ENCODE measurements at regions not wholly inside any gene's neighbourhood (a gene's known extent, or its start where the extent isn't known, plus 50 kb on each side); places are given as distances from the start of the nearest gene placed in this dataset.

GRCh38 chr1:60906039-60906438 is 176.3 kb upstream of the NFIA start:
- Histone ChIP-seq H3K27ac (ENCODE audit: low read depth, low read length, poor library complexity, severe bottlenecking) (no peak overlapping the region), H3K4me3 (ENCODE audit: low read depth, low read length, poor library complexity, severe bottlenecking) (no peak overlapping the region), H3K4me1 (ENCODE audit: insufficient read depth, low read length, poor library complexity, severe bottlenecking) (no peaks in the 10 kb centered on the region), H3K9me3 (ENCODE audit: low read length) (no peaks in the 10 kb centered on the region), H3K4me2 (ENCODE audit: low read length) (no peak overlapping the region), H4K20me1 (ENCODE audit: insufficient read depth, low read length) (no peaks in the 10 kb centered on the region), H3K36me3 (ENCODE audit: insufficient read depth, low read length) (no peaks in the 10 kb centered on the region), H2AFZ (ENCODE audit: low read length) (no peak overlapping the region), H3K79me2 (ENCODE audit: insufficient read depth, low read depth, low read length) (no peaks in the 10 kb centered on the region), H3K9me2 (ENCODE audit: insufficient read depth, low read length) (no peaks in the 10 kb centered on the region)
- intact Hi-C loops (cut with micrococcal nuclease; ENCODE audit: unreplicated experiment): no loop called here
- ChIA-PET CTCF (ENCODE audit: unreplicated experiment) (no interaction called here), POLR2A (interaction anchor here (0.7 kb wide), 2 partner anchors 27 to 71 kb away, joined by 3 to 6 read pairs; no protein-coding TSS in a partner anchor)
- BruUV-seq (replicated peaks): no TSS peak
- DNase-seq (ENCODE audit: low spot score): no peak
- TF ChIP-seq EZH2phosphoT487 (IDR thresholded peaks at IDR 0.05; ENCODE audit: borderline replicate concordance, low read depth, low read length) (no peak), CTCF (conservative IDR thresholded peaks at IDR 0.05; ENCODE audit: low read length) (no peak)

- Histone ChIP-seq H3K4me1 (ENCODE audit: insufficient read depth, low read length, poor library complexity, severe bottlenecking) (no peaks in the 10 kb centered on the region), H3K36me3 (ENCODE audit: insufficient read depth, low read length) (no peaks in the 10 kb centered on the region), H3K9me3 (ENCODE audit: low read length) (no peaks in the 10 kb centered on the region), H3K79me2 (ENCODE audit: insufficient read depth, low read depth, low read length) (no peaks in the 10 kb centered on the region), H2AFZ (ENCODE audit: low read length) (no peak overlapping the region), H3K4me3 (ENCODE audit: low read depth, low read length, poor library complexity, severe bottlenecking) (no peak overlapping the region), H4K20me1 (ENCODE audit: insufficient read depth, low read length) (no peaks in the 10 kb centered on the region), H3K4me2 (ENCODE audit: low read length) (no peak overlapping the region), H3K27ac (ENCODE audit: low read depth, low read length, poor library complexity, severe bottlenecking) (no peak overlapping the region), H3K9me2 (ENCODE audit: insufficient read depth, low read length) (no peaks in the 10 kb centered on the region)
- no peak for TF ChIP-seq CTCF (conservative IDR thresholded peaks at IDR 0.05; ENCODE audit: low read length)
- no peak for TF ChIP-seq EZH2phosphoT487 (IDR thresholded peaks at IDR 0.05; ENCODE audit: borderline replicate concordance, low read depth, low read length)
- no TSS peak for BruUV-seq (replicated peaks)
- intact Hi-C loops (cut with micrococcal nuclease; ENCODE audit: unreplicated experiment): no loop called here
- ChIA-PET CTCF (ENCODE audit: unreplicated experiment) (no interaction called here), POLR2A (interaction anchor here (0.7 kb wide), 1 partner anchor 264 kb away, joined by 3 read pairs; no protein-coding TSS in a partner anchor)
- DNase-seq (ENCODE audit: low spot score): no peak
Measured at GRCh38 chr1:60904099-60904851, 178.1 kb upstream of the NFIA start.

DNA sequence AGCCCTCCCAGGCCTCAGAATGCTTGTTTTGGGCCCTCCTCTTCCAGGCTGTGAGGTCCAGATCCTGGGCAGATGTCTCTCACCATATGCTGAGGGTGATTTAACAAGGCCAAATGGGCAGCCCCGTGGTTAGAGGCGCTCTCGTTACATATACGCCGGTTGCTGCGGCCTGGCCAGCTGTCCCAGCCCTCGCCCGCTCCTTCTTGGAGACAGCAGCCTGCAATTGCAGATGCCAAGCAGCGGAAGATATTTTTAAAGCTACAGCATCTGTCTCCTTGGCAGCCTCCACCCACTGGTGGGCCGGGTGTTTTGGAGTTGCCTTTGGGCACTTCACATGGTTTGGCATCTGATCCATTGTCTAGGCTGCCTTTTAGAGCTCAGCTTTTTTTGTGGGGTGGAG is 178.8 kb upstream of the NFIA start:
- BruUV-seq (replicated peaks): no TSS peak

More for the DNA sequence above, 178.8 kb upstream of the NFIA start:
- Histone ChIP-seq H3K4me1 (ENCODE audit: insufficient read depth, low read length, poor library complexity, severe bottlenecking) (no peaks in the 10 kb centered on the region), H4K20me1 (ENCODE audit: insufficient read depth, low read length) (no peaks in the 10 kb centered on the region), H3K9me3 (ENCODE audit: low read length) (no peaks in the 10 kb centered on the region), H3K9me2 (ENCODE audit: insufficient read depth, low read length) (no peaks in the 10 kb centered on the region), H3K4me2 (ENCODE audit: low read length) (no peak overlapping the region), H3K36me3 (ENCODE audit: insufficient read depth, low read length) (no peaks in the 10 kb centered on the region), H2AFZ (ENCODE audit: low read length) (no peak overlapping the region), H3K79me2 (ENCODE audit: insufficient read depth, low read depth, low read length) (no peaks in the 10 kb centered on the region), H3K4me3 (ENCODE audit: low read depth, low read length, poor library complexity, severe bottlenecking) (no peak overlapping the region), H3K27ac (ENCODE audit: low read depth, low read length, poor library complexity, severe bottlenecking) (no peak overlapping the region)
- intact Hi-C loops (cut with micrococcal nuclease; ENCODE audit: unreplicated experiment): no loop called here
- ChIA-PET CTCF (ENCODE audit: unreplicated experiment) (no interaction called here), POLR2A (interaction anchor here (0.7 kb wide), 1 partner anchor 265 kb away, joined by 3 read pairs; no protein-coding TSS in a partner anchor)
- no peak for TF ChIP-seq EZH2phosphoT487 (IDR thresholded peaks at IDR 0.05; ENCODE audit: borderline replicate concordance, low read depth, low read length)
- no peak for TF ChIP-seq CTCF (conservative IDR thresholded peaks at IDR 0.05; ENCODE audit: low read length)
- DNase-seq (ENCODE audit: low spot score): no peak

Measured in OCI-LY7 (cell line).